ENCODE measurements at regions not wholly inside any gene's neighbourhood (a gene's known extent, or its start where the extent isn't known, plus 50 kb on each side); places are given as distances from the start of the nearest gene placed in this dataset.

DNA sequence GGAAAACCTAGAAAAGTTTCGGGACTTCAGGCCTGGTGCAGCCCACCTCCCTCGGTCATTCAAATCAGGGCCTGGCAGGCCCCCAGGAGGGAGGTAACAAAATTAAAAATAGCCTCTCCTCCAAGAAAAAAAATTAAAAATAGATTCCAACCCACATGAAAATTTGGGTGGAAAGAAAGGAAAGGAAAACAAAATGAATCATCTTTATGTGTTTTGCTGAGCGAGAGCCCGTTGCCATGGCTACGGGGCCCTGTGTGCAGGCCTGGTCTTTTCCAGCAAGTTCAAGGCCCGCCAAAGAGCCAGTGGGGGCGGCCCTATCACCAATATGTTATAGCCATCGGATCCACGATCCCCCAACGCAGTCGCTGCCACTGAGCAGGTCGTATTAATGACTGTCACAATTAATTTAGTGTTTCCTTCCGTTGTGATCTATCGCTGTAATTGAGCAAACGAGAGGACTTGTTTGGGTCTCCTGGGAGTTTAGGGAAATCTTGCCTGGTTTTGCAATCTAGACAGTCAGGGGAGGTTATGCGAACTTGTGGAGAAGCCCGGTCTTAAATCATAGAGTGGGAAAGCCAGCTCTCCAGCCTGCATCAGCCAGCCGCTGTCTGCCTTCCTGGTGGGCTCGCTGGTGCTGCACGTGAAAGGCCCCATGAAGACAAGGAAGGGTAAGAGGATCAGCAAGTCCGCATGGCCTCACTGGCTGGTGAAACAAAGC lies 452.4 kb downstream of the BCOR start:
- H3K9ac ChIP-seq (ENCODE audit: low read depth in 1 of 3, low read length in 3 of 3), result no peak overlapping the region
- no peaks in the 10 kb centered on the region for H3K9me3 ChIP-seq (ENCODE audit: control insufficient read depth in 3 of 3, low read length in 3 of 3)
- peak overlapping the region; percentile 47 for H3K27ac ChIP-seq (ENCODE audit: low read depth, low read length)

DNA sequence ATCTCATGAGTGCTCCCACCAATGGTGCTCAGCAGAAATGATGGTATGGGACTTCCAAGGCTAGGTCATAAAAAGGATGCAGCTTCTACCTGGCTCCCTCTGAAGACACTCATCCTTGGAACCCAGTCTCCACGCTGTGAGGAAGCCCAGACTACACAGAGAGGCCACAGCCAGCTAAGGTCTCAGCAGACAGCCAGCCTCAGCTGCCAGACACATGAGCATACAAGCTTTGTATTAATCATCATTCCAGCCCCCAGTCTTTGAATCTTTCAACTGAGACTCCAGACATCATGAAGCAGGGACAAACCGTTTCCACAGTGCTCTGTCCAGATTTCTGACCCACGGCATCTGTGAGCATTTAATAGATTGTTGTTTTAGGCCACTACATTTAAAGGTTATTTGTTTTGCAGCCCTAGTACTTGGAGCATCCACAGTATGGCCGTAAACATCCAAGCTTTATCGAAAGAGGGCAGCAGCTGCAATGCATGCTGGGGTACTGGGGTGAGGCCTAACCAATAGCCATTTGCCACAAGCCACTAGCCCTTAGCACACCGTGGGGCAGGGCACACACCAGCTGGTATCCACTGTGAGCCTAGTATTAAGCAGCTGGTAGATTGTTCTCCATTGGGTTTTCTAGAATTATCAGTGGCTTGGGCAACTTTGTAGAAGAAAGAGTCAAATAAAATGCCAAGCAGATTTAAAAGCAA lies 449.1 kb downstream of the BCOR start:
- no peaks in the 10 kb centered on the region for H3K4me1 ChIP-seq (ENCODE audit: control insufficient read depth in 3 of 3, insufficient read depth in 3 of 3, low read length in 3 of 3)
- no peaks in the 10 kb centered on the region for H3K9me3 ChIP-seq (ENCODE audit: control insufficient read depth in 3 of 3, low read length in 3 of 3)
- no peak overlapping the region for H3K27ac ChIP-seq (ENCODE audit: low read depth, low read length)
- H3K27me3 ChIP-seq (ENCODE audit: control insufficient read depth in 3 of 3, insufficient read depth in 3 of 3, low read length in 3 of 3), result peaks cover 0 to 12% (median 0%) of the 10 kb centered on the region in 3 donors
- no peak overlapping the region for H3K9ac ChIP-seq (ENCODE audit: low read depth in 1 of 3, low read length in 3 of 3)
- H3K4me3 ChIP-seq (ENCODE audit: low read length in 3 of 3), result no peak overlapping the region
- H3K36me3 ChIP-seq (ENCODE audit: control insufficient read depth in 3 of 3, insufficient read depth in 3 of 3, low read length in 3 of 3), result no peaks in the 10 kb centered on the region

More for the DNA sequence above, 452.4 kb downstream of the BCOR start:
- Histone ChIP-seq H3K36me3 (ENCODE audit: control insufficient read depth in 3 of 3, insufficient read depth in 3 of 3, low read length in 3 of 3) (no peaks in the 10 kb centered on the region), H3K4me3 (ENCODE audit: low read length in 3 of 3) (no peak overlapping the region), H3K27me3 (ENCODE audit: control insufficient read depth in 3 of 3, insufficient read depth in 3 of 3, low read length in 3 of 3) (no peaks in the 10 kb centered on the region), H3K4me1 (ENCODE audit: control insufficient read depth in 3 of 3, insufficient read depth in 3 of 3, low read length in 3 of 3) (no peaks in the 10 kb centered on the region)

DNA sequence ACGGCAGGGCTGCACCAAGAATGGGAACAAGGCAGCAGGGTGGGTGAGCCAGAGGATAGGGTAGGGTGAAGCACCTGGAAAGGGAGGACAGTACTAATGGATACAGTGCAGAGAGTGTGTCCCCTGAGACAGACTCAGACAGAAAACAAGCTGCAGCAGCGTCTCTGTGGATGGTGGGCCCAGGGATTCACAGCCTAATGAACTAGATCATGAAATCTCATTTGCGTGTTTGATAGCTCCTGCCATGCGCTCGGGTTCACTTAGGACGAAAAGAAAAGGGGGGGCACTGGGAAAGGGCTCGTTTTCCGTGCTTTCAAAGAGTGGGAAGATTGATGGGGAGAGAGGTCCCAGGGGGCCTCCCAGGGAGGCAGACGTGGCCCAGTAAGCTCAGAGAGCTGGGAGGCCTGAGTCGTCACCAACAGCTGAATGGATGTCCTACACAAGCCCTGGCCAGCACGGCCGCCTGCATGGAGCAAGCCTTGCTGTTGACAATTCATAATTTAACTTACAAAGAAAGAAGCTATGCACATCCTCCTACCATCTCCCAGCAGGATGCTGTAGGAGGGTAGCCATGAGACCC lies 446.9 kb downstream of the BCOR start:
- peaks cover 0 to 13% (median 0%) of the 10 kb centered on the region in 3 donors for H3K27me3 ChIP-seq (ENCODE audit: control insufficient read depth in 3 of 3, insufficient read depth in 3 of 3, low read length in 3 of 3)
- no peak overlapping the region for H3K4me3 ChIP-seq (ENCODE audit: low read length in 3 of 3)
- no peaks in the 10 kb centered on the region for H3K4me1 ChIP-seq (ENCODE audit: control insufficient read depth in 3 of 3, insufficient read depth in 3 of 3, low read length in 3 of 3)
- no peak overlapping the region for H3K27ac ChIP-seq (ENCODE audit: low read depth, low read length)
- no peaks in the 10 kb centered on the region for H3K36me3 ChIP-seq (ENCODE audit: control insufficient read depth in 3 of 3, insufficient read depth in 3 of 3, low read length in 3 of 3)
- H3K9ac ChIP-seq (ENCODE audit: low read depth in 1 of 3, low read length in 3 of 3), result no peak overlapping the region
- no peaks in the 10 kb centered on the region for H3K9me3 ChIP-seq (ENCODE audit: control insufficient read depth in 3 of 3, low read length in 3 of 3)

DNA sequence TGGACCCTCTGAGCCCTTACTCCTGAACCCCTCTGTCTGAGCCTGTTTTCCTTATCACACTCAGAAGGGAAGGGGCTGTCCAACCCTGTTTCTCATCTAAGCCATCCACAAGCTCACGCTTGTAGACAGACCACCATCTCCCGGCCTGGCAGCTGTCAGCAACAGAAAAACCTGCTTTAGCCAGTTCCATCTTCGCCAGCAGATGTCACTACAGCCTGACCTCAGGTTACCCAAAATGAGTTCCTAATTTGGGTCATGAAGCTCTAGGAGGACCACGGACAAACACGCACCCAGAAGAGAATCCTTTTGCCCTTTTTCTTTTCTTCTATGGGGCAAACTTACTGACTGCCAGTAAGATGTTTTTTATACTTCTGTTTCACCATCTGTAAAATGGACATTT lies 445.4 kb downstream of the BCOR start:
- Histone ChIP-seq H3K4me1 (ENCODE audit: control insufficient read depth in 3 of 3, insufficient read depth in 3 of 3, low read length in 3 of 3) (no peaks in the 10 kb centered on the region), H3K4me3 (ENCODE audit: low read length in 3 of 3) (no peak overlapping the region), H3K36me3 (ENCODE audit: control insufficient read depth in 3 of 3, insufficient read depth in 3 of 3, low read length in 3 of 3) (no peaks in the 10 kb centered on the region), H3K27me3 (ENCODE audit: control insufficient read depth in 3 of 3, insufficient read depth in 3 of 3, low read length in 3 of 3) (peaks cover 0 to 17% (median 0%) of the 10 kb centered on the region in 3 donors), H3K27ac (ENCODE audit: low read depth, low read length) (no peak overlapping the region), H3K9ac (ENCODE audit: low read depth in 1 of 3, low read length in 3 of 3) (no peak overlapping the region), H3K9me3 (ENCODE audit: control insufficient read depth in 3 of 3, low read length in 3 of 3) (no peaks in the 10 kb centered on the region)

DNA sequence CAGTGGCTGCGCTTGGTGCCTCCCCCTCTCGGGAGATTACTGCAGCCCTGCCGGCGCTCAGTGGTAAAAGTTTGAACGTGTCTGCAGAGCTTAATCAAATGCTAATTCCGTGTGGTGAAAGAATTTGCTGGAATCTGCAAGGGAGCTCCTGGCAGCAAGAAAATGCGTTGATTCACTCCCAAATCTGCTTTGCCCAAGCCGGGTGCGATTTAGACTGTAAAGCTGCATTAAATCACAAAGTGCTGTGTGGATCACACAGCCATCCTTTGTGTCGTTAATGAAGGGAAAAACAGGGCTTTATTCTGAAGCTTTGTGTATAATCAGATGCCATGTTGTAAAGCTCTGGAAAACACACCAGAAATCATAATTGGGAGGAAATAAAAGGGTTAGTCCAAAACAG lies 444.1 kb downstream of the BCOR start:
- Histone ChIP-seq H3K36me3 (ENCODE audit: control insufficient read depth in 3 of 3, insufficient read depth in 3 of 3, low read length in 3 of 3) (no peaks in the 10 kb centered on the region), H3K4me3 (ENCODE audit: low read length in 3 of 3) (no peak overlapping the region), H3K27me3 (ENCODE audit: control insufficient read depth in 3 of 3, insufficient read depth in 3 of 3, low read length in 3 of 3) (peaks cover 0 to 17% (median 0%) of the 10 kb centered on the region in 3 donors), H3K9ac (ENCODE audit: low read depth in 1 of 3, low read length in 3 of 3) (no peak overlapping the region), H3K4me1 (ENCODE audit: control insufficient read depth in 3 of 3, insufficient read depth in 3 of 3, low read length in 3 of 3) (no peaks in the 10 kb centered on the region), H3K27ac (ENCODE audit: low read depth, low read length) (no peak overlapping the region), H3K9me3 (ENCODE audit: control insufficient read depth in 3 of 3, low read length in 3 of 3) (no peaks in the 10 kb centered on the region)

DNA sequence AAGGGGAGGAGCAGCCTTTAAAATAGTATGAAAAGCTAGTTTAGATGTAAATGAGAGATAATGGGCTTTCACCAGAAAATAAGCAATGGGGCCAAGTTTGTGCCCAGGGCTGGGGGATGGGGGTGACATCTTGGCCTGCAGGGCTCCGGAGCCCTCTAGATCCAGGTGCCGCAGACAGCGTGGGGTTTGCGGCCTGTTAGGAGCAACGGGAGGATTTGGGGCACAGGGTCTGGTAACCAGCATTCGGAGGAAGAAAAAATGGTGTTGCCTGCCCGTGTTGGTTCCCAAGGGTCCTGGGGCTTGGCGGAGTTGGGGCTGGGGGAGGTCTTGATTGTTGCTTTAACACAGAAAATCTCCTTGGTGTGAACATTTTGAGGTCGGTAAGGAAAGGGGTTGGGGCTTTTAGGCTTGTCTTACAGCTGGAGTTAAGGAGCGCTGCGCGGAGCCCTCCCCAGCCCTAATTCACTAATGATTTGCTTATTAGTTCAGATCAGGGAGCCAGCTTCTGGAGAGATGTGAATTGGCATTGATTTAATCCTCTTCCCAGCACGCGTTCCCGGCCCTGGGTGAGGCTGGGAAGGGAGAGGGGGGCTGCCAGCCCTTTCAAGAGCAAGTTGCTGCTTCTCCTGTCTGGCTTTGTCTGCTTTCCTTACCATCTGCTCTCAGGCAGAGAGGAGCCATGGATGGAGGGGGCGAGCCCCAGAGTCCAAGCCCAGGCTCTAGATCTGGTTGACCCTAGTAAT lies 443.4 kb downstream of the BCOR start:
- no peak overlapping the region for H3K27ac ChIP-seq (ENCODE audit: low read depth, low read length)
- H3K9ac ChIP-seq (ENCODE audit: low read depth in 1 of 3, low read length in 3 of 3), result no peak overlapping the region
- H3K4me3 ChIP-seq (ENCODE audit: low read length in 3 of 3), result no peak overlapping the region
- H3K27me3 ChIP-seq (ENCODE audit: control insufficient read depth in 3 of 3, insufficient read depth in 3 of 3, low read length in 3 of 3), result peaks cover 0 to 17% (median 0%) of the 10 kb centered on the region in 3 donors
- no peaks in the 10 kb centered on the region for H3K36me3 ChIP-seq (ENCODE audit: control insufficient read depth in 3 of 3, insufficient read depth in 3 of 3, low read length in 3 of 3)
- H3K4me1 ChIP-seq (ENCODE audit: control insufficient read depth in 3 of 3, insufficient read depth in 3 of 3, low read length in 3 of 3), result no peaks in the 10 kb centered on the region
- H3K9me3 ChIP-seq (ENCODE audit: control insufficient read depth in 3 of 3, low read length in 3 of 3), result no peaks in the 10 kb centered on the region

DNA sequence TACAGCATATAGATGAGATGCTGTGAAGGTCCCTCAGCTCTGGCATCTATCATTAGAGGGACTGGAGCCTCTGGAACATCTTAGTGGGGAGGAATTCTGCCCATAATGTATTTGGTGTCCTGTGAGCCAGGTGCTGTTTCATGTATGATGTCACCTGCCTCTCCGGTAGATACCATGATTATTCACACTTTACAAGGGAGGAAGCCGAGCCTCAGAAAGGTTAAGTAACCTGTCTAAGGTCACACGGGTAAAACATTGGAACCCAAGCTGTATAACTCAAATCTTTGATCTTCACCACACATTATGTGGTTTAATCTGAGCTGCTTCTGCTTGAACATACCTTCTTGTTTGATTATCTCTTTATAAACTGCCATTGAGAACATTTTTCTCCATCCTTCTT lies 442.8 kb downstream of the BCOR start:
- no peaks in the 10 kb centered on the region for H3K36me3 ChIP-seq (ENCODE audit: control insufficient read depth in 3 of 3, insufficient read depth in 3 of 3, low read length in 3 of 3)
- no peaks in the 10 kb centered on the region for H3K4me1 ChIP-seq (ENCODE audit: control insufficient read depth in 3 of 3, insufficient read depth in 3 of 3, low read length in 3 of 3)
- H3K9ac ChIP-seq (ENCODE audit: low read depth in 1 of 3, low read length in 3 of 3), result no peak overlapping the region
- H3K9me3 ChIP-seq (ENCODE audit: control insufficient read depth in 3 of 3, low read length in 3 of 3), result no peaks in the 10 kb centered on the region
- H3K27me3 ChIP-seq (ENCODE audit: control insufficient read depth in 3 of 3, insufficient read depth in 3 of 3, low read length in 3 of 3), result peaks cover 0 to 17% (median 0%) of the 10 kb centered on the region in 3 donors
- no peak overlapping the region for H3K4me3 ChIP-seq (ENCODE audit: low read length in 3 of 3)
- no peak overlapping the region for H3K27ac ChIP-seq (ENCODE audit: low read depth, low read length)

DNA sequence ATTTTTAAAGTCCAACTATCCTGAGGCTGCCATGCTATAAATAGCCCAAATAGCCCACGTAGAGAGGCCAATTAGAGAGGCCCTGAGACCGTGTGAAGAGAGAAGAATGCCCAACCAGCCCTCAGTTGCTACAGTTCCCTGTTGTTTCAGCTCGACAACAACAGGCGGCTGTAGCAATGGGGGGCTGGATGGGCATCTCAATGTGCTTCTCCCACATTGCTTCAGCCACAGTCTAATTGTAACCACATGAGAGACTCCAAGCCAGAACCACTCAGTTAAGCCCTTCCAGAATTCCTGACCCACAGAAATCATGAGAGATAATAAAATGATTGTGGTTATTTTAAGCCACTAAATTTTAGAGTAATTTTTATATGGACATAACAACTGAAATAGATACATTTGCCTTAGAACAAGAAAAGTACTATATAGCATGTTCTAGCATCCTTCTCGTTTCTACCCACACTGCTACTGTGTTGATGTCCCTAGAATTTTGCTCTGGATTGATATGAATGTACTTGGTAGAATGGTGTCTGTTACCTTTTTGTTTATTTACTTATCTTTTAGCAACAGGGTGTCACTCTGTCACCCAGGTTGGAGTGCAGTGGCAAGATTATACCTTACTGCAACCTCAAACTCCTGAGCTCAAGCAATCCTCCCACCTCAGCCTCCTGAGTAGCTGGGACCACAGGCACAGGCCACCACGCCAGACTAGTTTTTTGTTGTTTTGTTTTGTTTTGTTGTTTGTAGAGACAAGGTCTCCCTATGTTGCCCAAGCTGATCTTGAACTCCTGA lies 436.4 kb downstream of the BCOR start:
- Histone ChIP-seq H3K36me3 (ENCODE audit: control insufficient read depth in 3 of 3, insufficient read depth in 3 of 3, low read length in 3 of 3) (no peaks in the 10 kb centered on the region), H3K27me3 (ENCODE audit: control insufficient read depth in 3 of 3, insufficient read depth in 3 of 3, low read length in 3 of 3) (no peaks in the 10 kb centered on the region), H3K27ac (ENCODE audit: low read depth, low read length) (no peak overlapping the region), H3K9me3 (ENCODE audit: control insufficient read depth in 3 of 3, low read length in 3 of 3) (peaks cover 0 to 2% (median 0%) of the 10 kb centered on the region in 3 donors), H3K9ac (ENCODE audit: low read depth in 1 of 3, low read length in 3 of 3) (no peak overlapping the region), H3K4me3 (ENCODE audit: low read length in 3 of 3) (no peak overlapping the region), H3K4me1 (ENCODE audit: control insufficient read depth in 3 of 3, insufficient read depth in 3 of 3, low read length in 3 of 3) (no peaks in the 10 kb centered on the region)

DNA sequence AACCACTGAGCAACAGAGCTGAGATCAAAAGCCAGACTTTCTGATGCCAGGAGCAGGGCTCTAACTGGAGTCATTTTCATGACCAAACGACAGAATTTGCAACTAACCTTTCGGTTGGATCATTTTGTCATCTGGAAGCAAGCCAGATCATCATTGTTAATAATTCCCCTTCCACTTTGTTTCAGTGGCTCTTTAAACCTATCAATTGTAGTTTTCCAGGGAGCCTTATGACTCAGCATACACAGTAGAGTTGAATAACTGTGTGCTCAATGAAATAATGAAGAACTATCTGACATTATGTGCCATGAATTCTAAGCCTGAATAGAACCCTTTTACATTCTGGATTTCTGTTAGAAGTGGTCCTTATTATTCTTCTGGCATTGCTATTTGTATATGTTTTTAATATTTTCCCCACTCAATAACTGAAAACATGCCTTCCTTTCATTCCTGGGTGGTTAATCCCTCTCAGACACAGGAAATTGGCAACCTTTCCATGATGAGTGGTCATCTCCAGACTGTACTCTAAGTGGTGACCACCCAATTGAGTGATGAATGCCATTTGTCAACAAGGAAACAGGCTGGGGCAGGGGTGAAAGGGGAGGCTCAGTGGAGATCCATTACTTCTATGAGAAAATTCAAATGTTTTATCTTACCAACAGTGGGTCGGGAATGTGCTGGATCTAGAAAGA lies 431.8 kb downstream of the BCOR start:
- Histone ChIP-seq H3K27me3 (ENCODE audit: control insufficient read depth in 3 of 3, insufficient read depth in 3 of 3, low read length in 3 of 3) (peaks cover 0 to 7% (median 0%) of the 10 kb centered on the region in 3 donors), H3K9ac (ENCODE audit: low read depth in 1 of 3, low read length in 3 of 3) (no peak overlapping the region), H3K4me1 (ENCODE audit: control insufficient read depth in 3 of 3, insufficient read depth in 3 of 3, low read length in 3 of 3) (peaks cover 0 to 20% (median 3%) of the 10 kb centered on the region in 3 donors), H3K9me3 (ENCODE audit: control insufficient read depth in 3 of 3, low read length in 3 of 3) (no peaks in the 10 kb centered on the region), H3K4me3 (ENCODE audit: low read length in 3 of 3) (no peak overlapping the region), H3K36me3 (ENCODE audit: control insufficient read depth in 3 of 3, insufficient read depth in 3 of 3, low read length in 3 of 3) (no peaks in the 10 kb centered on the region), H3K27ac (ENCODE audit: low read depth, low read length) (no peak overlapping the region)

Data from skeletal muscle tissue (tissue), 3 donors.